WI38 (cell line): ENCODE measurements at regions not wholly inside any gene's neighbourhood (a gene's known extent, or its start where the extent isn't known, plus 50 kb on each side); places are given as distances from the start of the nearest gene placed in this dataset.

Source experiments
- H3K4me3 ChIP-seq: 2 replicates; pipeline ENCODE4 v1.5.1; 2011; ENCODE audit warnings: low read depth, mild to moderate bottlenecking, control low read depth, low read length
- TF ChIP-seq, protein P1 (sequence below): IDR thresholded peaks from 2 replicates; pipeline ENCODE4 v1.5.1; 2012; ENCODE audit warnings: low read depth, mild to moderate bottlenecking, control low read depth, low read length

DNA sequence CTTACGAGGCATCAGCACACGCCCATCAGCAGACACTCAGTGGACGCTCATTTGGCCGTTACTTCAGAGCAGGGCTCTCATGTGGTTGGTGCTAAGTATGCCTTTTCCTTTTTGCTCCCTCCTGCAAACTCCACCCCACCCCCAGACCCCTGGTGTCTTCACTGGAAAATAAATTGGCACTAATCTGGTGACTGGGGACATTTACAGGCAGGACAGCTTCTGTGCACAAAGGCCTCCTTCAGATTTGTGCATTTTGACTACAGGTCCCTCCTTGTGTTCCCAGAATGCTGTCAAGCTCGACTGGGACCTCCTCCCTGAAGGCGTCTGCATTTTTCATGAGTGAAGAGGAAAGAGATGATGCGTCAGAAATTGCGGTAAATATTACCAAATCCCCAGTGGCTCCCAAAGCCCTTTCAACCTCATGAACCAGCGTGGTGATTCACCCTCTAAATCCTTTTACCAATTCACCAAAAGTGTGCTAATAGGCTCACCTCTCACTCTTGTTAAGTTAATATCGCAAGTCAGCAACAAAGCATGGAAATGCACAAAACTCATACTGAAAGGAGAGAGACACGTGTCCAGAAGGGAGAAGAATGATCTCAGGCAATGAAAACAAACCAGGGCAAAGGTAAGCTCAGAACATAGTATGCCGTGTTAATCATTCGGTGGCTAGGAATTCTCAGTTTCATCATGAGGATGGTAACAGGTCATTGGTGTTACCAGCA, 119.0 kb downstream of the NKX6-1 start:
- H3K4me3 ChIP-seq = no peak overlapping the region
- TF ChIP-seq, protein P1, sequence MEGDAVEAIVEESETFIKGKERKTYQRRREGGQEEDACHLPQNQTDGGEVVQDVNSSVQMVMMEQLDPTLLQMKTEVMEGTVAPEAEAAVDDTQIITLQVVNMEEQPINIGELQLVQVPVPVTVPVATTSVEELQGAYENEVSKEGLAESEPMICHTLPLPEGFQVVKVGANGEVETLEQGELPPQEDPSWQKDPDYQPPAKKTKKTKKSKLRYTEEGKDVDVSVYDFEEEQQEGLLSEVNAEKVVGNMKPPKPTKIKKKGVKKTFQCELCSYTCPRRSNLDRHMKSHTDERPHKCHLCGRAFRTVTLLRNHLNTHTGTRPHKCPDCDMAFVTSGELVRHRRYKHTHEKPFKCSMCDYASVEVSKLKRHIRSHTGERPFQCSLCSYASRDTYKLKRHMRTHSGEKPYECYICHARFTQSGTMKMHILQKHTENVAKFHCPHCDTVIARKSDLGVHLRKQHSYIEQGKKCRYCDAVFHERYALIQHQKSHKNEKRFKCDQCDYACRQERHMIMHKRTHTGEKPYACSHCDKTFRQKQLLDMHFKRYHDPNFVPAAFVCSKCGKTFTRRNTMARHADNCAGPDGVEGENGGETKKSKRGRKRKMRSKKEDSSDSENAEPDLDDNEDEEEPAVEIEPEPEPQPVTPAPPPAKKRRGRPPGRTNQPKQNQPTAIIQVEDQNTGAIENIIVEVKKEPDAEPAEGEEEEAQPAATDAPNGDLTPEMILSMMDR = no peak

DNA sequence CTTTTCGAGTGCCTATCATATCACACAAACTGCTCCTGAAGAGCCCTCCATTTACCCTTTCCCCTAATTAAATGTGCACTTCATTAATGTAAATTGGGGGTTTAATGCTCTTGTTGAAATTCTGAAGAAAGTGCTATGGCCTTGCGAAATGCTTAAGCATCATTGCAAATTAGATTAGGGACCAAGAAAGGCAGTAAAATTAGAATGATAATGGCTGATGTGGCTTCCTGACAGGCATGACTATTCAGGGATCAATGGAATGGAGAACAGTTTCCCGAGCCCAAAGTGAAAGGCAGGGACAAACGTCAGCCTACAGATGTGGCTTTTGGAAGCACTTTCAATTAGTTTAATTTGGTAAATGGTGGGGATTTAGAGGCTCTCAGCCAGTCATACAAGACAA, 120.1 kb downstream of the NKX6-1 start:
- no peak overlapping the region for H3K4me3 ChIP-seq
- TF ChIP-seq, protein P1 = no peak

DNA sequence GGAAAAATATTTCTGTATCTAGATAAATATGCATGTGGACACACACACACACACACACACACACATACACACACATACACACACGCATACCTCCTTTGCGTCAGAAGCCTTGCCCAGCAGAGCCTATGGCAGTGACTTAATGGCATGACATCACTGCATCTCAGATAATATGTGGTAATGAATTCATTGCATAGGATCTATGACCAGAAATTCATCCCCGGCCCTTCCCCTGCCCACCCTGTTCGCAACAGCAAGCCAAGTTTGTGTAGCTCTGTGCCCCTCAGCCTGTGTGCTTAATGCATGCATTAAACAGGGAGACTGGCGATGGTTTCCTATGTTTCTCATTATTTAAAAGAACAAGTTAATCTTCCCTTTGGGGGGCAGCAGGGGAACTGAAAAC, 120.7 kb downstream of the NKX6-1 start:
- H3K4me3 ChIP-seq = no peak overlapping the region
- TF ChIP-seq, protein P1 = no peak

DNA sequence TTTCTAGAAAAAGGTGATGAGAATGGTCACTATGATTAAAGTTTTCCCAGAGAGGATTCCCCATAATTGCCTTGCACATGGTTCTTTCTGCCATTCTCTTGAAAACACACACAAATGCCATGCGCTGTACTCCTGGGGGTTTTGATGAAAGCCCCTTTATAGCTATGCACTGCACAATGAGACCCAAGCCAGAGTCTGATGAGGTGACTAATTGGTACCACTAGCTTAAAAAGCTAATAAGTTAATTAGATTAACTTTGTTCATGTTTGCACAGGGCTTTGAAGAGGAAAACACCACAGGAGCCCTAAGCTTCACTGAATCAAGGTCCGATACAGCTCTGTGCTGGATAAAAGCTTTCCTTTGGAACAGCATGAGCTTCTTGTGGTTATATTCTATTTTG, 132.2 kb downstream of the NKX6-1 start:
- TF ChIP-seq, protein P1 = no peak
- H3K4me3 ChIP-seq = no peak overlapping the region

DNA sequence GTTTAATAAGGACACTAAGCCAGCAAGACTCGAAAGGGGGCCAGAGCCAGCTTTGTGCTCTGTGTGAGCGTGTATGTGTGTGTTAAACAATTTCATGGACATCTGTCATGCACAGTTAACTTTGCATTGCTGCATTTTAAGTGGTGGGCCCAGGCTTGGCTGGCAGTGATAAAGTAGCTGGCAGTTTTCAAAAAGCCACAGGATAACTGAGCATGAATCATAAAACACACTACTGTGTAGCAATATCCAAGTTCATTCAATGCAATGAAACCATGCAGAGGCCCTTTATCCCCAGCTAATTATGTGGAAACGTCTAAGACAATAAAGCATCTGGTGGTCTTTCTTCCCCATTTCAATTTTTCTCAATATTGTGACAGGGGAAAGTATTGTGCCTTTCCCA, 132.9 kb downstream of the NKX6-1 start:
- TF ChIP-seq, protein P1 = no peak

DNA sequence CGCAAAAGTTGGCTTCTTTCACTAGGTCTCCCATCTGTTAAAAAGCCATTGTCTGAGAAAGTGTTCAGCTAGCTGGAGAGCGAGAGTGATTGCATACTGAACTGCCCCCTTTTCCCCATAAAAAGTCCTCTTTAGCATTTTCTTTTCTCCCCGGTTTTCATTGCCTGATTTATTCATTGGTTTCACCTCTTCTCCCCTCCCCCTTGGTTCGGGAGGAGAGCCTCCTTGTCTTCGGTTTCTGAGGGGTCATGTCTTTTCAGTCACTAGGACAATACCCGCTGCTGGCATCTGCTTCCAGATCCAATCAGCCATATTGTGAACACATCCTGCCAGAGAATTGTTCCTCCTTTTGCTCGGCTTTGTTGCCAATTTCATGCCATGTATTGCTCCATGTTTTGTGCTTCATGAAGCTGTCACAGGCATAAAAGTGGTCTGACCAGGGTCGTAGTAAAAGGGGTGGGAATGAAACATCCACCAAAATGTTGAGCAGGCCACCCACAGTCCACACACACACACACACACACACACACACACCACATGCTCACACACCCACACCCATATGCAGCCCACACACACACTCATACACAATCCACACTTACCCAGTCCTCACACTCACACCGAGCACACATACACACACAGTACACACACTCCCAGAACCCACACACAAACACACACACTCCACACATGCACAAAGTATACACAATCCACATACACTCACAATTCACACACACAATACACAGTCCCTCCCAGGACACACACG, 136.0 kb downstream of the NKX6-1 start:
- TF ChIP-seq, protein P1 = no peak
- H3K4me3 ChIP-seq = no peak overlapping the region

More for the DNA sequence above, 132.9 kb downstream of the NKX6-1 start:
- H3K4me3 ChIP-seq = no peak overlapping the region

DNA sequence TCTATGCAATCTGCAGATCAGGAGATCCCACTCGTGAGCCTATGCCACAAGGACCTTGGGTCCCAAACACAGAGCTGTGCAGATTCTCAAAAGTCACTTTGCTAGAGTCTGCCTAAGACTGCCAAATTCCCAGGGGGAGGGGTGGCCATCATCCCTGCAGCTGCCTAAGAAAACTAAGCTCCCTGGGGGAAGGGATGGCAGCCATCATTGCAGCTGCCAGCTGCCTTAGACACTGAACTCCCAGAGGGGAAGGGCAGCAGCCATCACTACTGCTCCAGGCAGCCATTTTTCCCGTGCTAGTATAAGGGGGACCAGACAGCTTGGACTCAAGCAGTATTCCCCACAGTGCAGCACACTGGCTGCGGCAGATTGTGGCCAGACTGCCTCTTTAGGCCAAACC, 156.9 kb downstream of the NKX6-1 start:
- TF ChIP-seq, protein P1 = no peak
- H3K4me3 ChIP-seq = no peak overlapping the region
